ENCODE measurements at regions not wholly inside any gene's neighbourhood (a gene's known extent, or its start where the extent isn't known, plus 50 kb on each side); places are given as distances from the start of the nearest gene placed in this dataset.

DNA sequence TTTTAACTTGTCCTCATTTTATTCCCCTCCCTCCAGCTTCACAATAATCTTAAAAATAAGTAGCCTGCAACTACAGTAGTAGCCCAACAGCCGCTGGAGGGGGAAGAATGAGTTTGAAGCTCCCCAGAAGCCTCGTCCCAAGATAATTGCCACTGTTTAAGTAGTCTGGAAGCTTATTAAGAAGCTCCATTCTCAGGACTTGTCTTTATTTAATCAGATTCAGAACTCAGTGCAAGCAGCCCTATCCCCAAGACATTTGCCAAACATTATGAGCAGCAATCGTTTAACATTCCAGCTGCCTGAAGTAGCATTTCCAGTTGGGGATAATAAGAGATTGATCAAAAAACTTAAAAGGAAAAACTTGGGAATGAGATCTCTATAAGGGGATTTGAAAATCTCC, 106.0 kb downstream of the URB2 start:
- TF ChIP-seq EZH2 (IDR thresholded peaks at IDR 0.05; ENCODE audit: low read length), result no peak
- TF ChIP-seq, protein P1, sequence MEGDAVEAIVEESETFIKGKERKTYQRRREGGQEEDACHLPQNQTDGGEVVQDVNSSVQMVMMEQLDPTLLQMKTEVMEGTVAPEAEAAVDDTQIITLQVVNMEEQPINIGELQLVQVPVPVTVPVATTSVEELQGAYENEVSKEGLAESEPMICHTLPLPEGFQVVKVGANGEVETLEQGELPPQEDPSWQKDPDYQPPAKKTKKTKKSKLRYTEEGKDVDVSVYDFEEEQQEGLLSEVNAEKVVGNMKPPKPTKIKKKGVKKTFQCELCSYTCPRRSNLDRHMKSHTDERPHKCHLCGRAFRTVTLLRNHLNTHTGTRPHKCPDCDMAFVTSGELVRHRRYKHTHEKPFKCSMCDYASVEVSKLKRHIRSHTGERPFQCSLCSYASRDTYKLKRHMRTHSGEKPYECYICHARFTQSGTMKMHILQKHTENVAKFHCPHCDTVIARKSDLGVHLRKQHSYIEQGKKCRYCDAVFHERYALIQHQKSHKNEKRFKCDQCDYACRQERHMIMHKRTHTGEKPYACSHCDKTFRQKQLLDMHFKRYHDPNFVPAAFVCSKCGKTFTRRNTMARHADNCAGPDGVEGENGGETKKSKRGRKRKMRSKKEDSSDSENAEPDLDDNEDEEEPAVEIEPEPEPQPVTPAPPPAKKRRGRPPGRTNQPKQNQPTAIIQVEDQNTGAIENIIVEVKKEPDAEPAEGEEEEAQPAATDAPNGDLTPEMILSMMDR (optimal IDR thresholded peaks at IDR 0.05 in 1 of 3, IDR thresholded peaks at IDR 0.05 in 1 of 3, conservative IDR thresholded peaks at IDR 0.05 in 1 of 3; ENCODE audit: extremely low read depth in 1 of 3, insufficient read depth in 2 of 3, low read length in 3 of 3), result no peak

Data from keratinocyte (primary cell).